NCI-H446 (cell line): ENCODE measurements at regions not wholly inside any gene's neighbourhood (a gene's known extent, or its start where the extent isn't known, plus 50 kb on each side); places are given as distances from the start of the nearest gene placed in this dataset.
"Not testable (repeated sequence)": the region's sequence is repeated elsewhere in the genome, so short reads cannot be mapped to it uniquely, and the experiment has no call there.

Source experiments
- DNase-seq, 2 experiments: peaks; one replicate each; lab custom pipeline; 2025; lab: John Stamatoyannopoulos, UW

- peak in 1 of 2 experiments; percentile 3 for DNase-seq
Observed at GRCh38 chr4:38468339-38468866, 195.6 kb upstream of the KLF3 start.

- DNase-seq: no peak
Observed at GRCh38 chr4:38469410-38469809, 194.6 kb upstream of the KLF3 start.

GRCh38 chr4:38470735-38471262 lies 193.2 kb upstream of the KLF3 start:
- DNase-seq: no peak

- DNase-seq: no peak
Observed at GRCh38 chr4:38482696-38483095, 181.3 kb upstream of the KLF3 start.

- not testable (repeated sequence) for DNase-seq
Observed at GRCh38 chr4:38483628-38484027, 180.4 kb upstream of the KLF3 start.

GRCh38 chr4:38489011-38489861 lies 174.8 kb upstream of the KLF3 start:
- DNase-seq: no peak

GRCh38 chr4:38489924-38490639 lies 173.9 kb upstream of the KLF3 start:
- no peak for DNase-seq

- DNase-seq: no peak
Observed at GRCh38 chr4:38490753-38491446, 173.1 kb upstream of the KLF3 start.

- DNase-seq: no peak
Observed at GRCh38 chr4:38491854-38492478, 172.0 kb upstream of the KLF3 start.

GRCh38 chr4:38493066-38493465 lies 170.9 kb upstream of the KLF3 start:
- no peak for DNase-seq

- no peak for DNase-seq
Observed at GRCh38 chr4:38495446-38495845, 168.6 kb upstream of the KLF3 start.

- DNase-seq: no peak
Observed at GRCh38 chr4:38497121-38497520, 166.9 kb upstream of the KLF3 start.

GRCh38 chr4:38499101-38499500 lies 164.9 kb upstream of the KLF3 start:
- no peak for DNase-seq

- DNase-seq: no peak
Observed at GRCh38 chr4:38500433-38500832, 163.6 kb upstream of the KLF3 start.

GRCh38 chr4:38501698-38502097 lies 162.3 kb upstream of the KLF3 start:
- no peak for DNase-seq

- DNase-seq: no peak
Observed at GRCh38 chr4:38503689-38504395, 160.2 kb upstream of the KLF3 start.

- DNase-seq: no peak
Observed at GRCh38 chr4:38504396-38504715, 159.6 kb upstream of the KLF3 start.

- DNase-seq: no peak
Observed at GRCh38 chr4:38509551-38509950, 154.4 kb upstream of the KLF3 start.

GRCh38 chr4:38510201-38510600 lies 153.8 kb upstream of the KLF3 start:
- no peak for DNase-seq

GRCh38 chr4:38511702-38512101 lies 152.3 kb upstream of the KLF3 start:
- DNase-seq: no peak

GRCh38 chr4:38512840-38513239 lies 151.2 kb upstream of the KLF3 start:
- DNase-seq: no peak
